ENCODE measurements at regions not wholly inside any gene's neighbourhood (a gene's known extent, or its start where the extent isn't known, plus 50 kb on each side); places are given as distances from the start of the nearest gene placed in this dataset.

DNA sequence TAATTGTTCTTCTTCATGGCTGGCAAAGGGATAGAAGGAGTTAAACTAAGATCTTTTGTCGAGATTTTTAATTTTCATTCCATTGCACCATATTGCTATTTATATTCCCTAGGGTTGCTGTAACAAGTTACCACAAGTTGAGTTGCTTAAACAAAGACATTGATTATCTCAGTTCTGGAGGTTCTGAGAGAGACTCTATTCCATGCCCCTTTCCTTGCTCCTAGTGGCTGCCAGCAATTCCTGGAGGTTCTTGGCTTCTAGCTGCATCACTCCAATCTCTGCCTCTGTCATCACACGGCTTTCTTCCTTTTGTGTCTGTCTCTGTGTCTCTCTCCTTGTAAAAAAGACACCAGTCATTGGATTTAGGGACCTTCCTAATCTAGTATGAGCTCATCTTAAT, 136.6 kb upstream of the DAB2 start:
- TF ChIP-seq, protein P1, sequence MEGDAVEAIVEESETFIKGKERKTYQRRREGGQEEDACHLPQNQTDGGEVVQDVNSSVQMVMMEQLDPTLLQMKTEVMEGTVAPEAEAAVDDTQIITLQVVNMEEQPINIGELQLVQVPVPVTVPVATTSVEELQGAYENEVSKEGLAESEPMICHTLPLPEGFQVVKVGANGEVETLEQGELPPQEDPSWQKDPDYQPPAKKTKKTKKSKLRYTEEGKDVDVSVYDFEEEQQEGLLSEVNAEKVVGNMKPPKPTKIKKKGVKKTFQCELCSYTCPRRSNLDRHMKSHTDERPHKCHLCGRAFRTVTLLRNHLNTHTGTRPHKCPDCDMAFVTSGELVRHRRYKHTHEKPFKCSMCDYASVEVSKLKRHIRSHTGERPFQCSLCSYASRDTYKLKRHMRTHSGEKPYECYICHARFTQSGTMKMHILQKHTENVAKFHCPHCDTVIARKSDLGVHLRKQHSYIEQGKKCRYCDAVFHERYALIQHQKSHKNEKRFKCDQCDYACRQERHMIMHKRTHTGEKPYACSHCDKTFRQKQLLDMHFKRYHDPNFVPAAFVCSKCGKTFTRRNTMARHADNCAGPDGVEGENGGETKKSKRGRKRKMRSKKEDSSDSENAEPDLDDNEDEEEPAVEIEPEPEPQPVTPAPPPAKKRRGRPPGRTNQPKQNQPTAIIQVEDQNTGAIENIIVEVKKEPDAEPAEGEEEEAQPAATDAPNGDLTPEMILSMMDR (IDR thresholded peaks at IDR 0.05; ENCODE audit: low read depth, low read length) = no peak
- no peak for TF ChIP-seq EZH2phosphoT487 (IDR thresholded peaks at IDR 0.05; ENCODE audit: low read depth)

Data from OCI-LY3 (cell line).